ENCODE measurements at regions not wholly inside any gene's neighbourhood (a gene's known extent, or its start where the extent isn't known, plus 50 kb on each side); places are given as distances from the start of the nearest gene placed in this dataset.

DNA sequence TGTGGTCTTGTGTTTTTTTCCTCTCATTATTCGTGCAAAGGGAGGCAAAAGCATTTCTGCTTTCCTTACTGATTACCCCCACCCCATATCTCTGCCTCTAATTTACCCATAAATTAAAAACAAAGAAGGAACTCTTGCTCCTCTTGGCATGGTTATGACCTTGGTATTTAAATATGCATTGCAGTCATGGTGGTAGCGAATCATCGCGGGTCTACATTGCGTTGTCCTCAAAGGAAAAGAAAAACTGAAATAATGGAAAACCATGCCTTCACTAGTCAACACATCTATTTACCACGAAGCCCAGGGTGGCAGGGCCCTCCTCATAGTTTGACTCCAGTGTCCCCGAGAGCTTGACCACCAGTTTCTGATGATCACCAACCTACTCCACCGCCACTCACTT lies 126.7 kb upstream of the PARP11 start:
- TF ChIP-seq SP1 (IDR thresholded peaks at IDR 0.05) = no peak
- TF ChIP-seq LEF1 (IDR thresholded peaks at IDR 0.05; ENCODE audit: borderline replicate concordance) = no peak
- no peak for TF ChIP-seq FOXM1 (IDR thresholded peaks at IDR 0.05; ENCODE audit: borderline replicate concordance)
- no peak for TF ChIP-seq FOXK2 (IDR thresholded peaks at IDR 0.05)
- TF ChIP-seq SUZ12 (IDR thresholded peaks at IDR 0.05) = no peak
- no peak for TF ChIP-seq FOXA1 (IDR thresholded peaks at IDR 0.05)
- no peak for TF ChIP-seq ARNT (IDR thresholded peaks at IDR 0.05)
- no peak for TF ChIP-seq BHLHE40 (IDR thresholded peaks at IDR 0.05; ENCODE audit: borderline replicate concordance)
- no peak for TF ChIP-seq ELF4 (IDR thresholded peaks at IDR 0.05)
- TF ChIP-seq NFRKB (IDR thresholded peaks at IDR 0.05) = no peak

Data from HEK293T (cell line).